DND-41 (cell line): ENCODE measurements at regions not wholly inside any gene's neighbourhood (a gene's known extent, or its start where the extent isn't known, plus 50 kb on each side); places are given as distances from the start of the nearest gene placed in this dataset.

ENCODE experiments used
- ATAC-seq: fragments of 200-7000 bp; cut with Tn5 transposase; 3 replicates; pipeline ENCODE4 v1.9.1; 2021; ENCODE audit warnings: low read depth; ENCODE audit not compliant: insufficient read depth
- DNase-seq: peaks from one replicate; pipeline ENCODE4 v3.0.0-alpha.2; 2020
- H2AFZ ChIP-seq: 2 replicates; pipeline ENCODE4 v1.6.0; 2012; ENCODE audit warnings: low read depth, low read length
- H3K27ac ChIP-seq: 2 replicates; pipeline ENCODE4 v1.5.1; 2012; ENCODE audit warnings: low read length, inconsistent platforms
- H3K27me3 ChIP-seq: fragments of 200-600 bp; sonication (generic); 2 replicates; pipeline ENCODE4 v1.6.0; 2012; ENCODE audit warnings: low read length, mild to moderate bottlenecking, inconsistent platforms; ENCODE audit not compliant: insufficient read depth, poor library complexity
- H3K36me3 ChIP-seq: 2 replicates; pipeline ENCODE4 v1.5.1; 2012; ENCODE audit warnings: low read length, inconsistent platforms; ENCODE audit not compliant: insufficient read depth
- H3K4me1 ChIP-seq: 2 replicates; pipeline ENCODE4 v1.5.1; 2012; ENCODE audit warnings: mild to moderate bottlenecking, low read length; ENCODE audit not compliant: insufficient read depth
- H3K4me2 ChIP-seq: 2 replicates; pipeline ENCODE4 v1.6.0; 2012; ENCODE audit warnings: mild to moderate bottlenecking, moderate library complexity, low read length, inconsistent platforms; ENCODE audit not compliant: insufficient read depth
- H3K4me3 ChIP-seq, 2 experiments: fragments of 200-600 bp in 1 of 2; shearing (Covaris generic) in 1 of 2; 2 replicates each; pipeline ENCODE4 v1.5.1; 2012 to 2016; ENCODE audit warnings: inconsistent platforms in 2 of 2, low read length in 2 of 2, mild to moderate bottlenecking in 2 of 2, low read depth in 1 of 2, moderate library complexity in 1 of 2
- H3K79me2 ChIP-seq: 2 replicates; pipeline ENCODE4 v1.6.0; 2012; ENCODE audit warnings: low read length, inconsistent platforms; ENCODE audit not compliant: insufficient read depth
- H3K9ac ChIP-seq: 2 replicates; pipeline ENCODE4 v1.6.0; 2012; ENCODE audit warnings: low read depth, mild to moderate bottlenecking, inconsistent platforms, low read length, moderate library complexity
- H3K9me3 ChIP-seq: 2 replicates; pipeline ENCODE4 v1.5.1; 2012; ENCODE audit warnings: low read length, moderate library complexity, mild to moderate bottlenecking, inconsistent platforms; ENCODE audit not compliant: insufficient read depth, severe bottlenecking
- H4K20me1 ChIP-seq: 2 replicates; pipeline ENCODE4 v1.6.0; 2012; ENCODE audit warnings: low read length; ENCODE audit not compliant: insufficient read depth
- CTCF ChIP-seq: IDR thresholded peaks from 2 replicates; pipeline ENCODE4 v1.5.1; 2012; ENCODE audit warnings: borderline replicate concordance, low read length, moderate library complexity, mild to moderate bottlenecking; ENCODE audit not compliant: poor library complexity, severe bottlenecking; ENCODE audit errors: extremely low read depth
- EZH2 ChIP-seq: IDR thresholded peaks from 3 replicates; pipeline ENCODE4 v1.6.1; 2012; ENCODE audit warnings: borderline replicate concordance, low read depth, mild to moderate bottlenecking, moderate library complexity, low read length, inconsistent platforms; ENCODE audit not compliant: severe bottlenecking

GRCh38 chr2:236472720-236473495 lies 96.7 kb upstream of the ACKR3 start:
- no peak for TF ChIP-seq EZH2
- TF ChIP-seq CTCF: no peak
- no peak overlapping the region for H3K4me2 ChIP-seq
- no peaks in the 10 kb centered on the region for H3K4me1 ChIP-seq
- H3K36me3 ChIP-seq: no peaks in the 10 kb centered on the region
- H3K9ac ChIP-seq: no peak overlapping the region
- H3K4me3 ChIP-seq: no peak overlapping the region
- DNase-seq (no peak), ATAC-seq (no peak)
- peaks cover 3% of the 10 kb centered on the region for H3K27me3 ChIP-seq
- H3K9me3 ChIP-seq: no peaks in the 10 kb centered on the region
- no peak overlapping the region for H3K27ac ChIP-seq
- no peak overlapping the region for H2AFZ ChIP-seq
- H4K20me1 ChIP-seq: no peaks in the 10 kb centered on the region
- H3K79me2 ChIP-seq: no peaks in the 10 kb centered on the region

GRCh38 chr2:236473691-236474090 lies 95.9 kb upstream of the ACKR3 start:
- Histone ChIP-seq H3K79me2 (no peaks in the 10 kb centered on the region), H2AFZ (no peak overlapping the region), H3K9ac (no peak overlapping the region), H3K27ac (no peak overlapping the region), H4K20me1 (no peaks in the 10 kb centered on the region), H3K4me2 (no peak overlapping the region), H3K36me3 (no peaks in the 10 kb centered on the region), H3K27me3 (peaks cover 3% of the 10 kb centered on the region), H3K4me1 (no peaks in the 10 kb centered on the region), H3K9me3 (no peaks in the 10 kb centered on the region), H3K4me3 (no peak overlapping the region)
- no peak for TF ChIP-seq CTCF
- no peak for TF ChIP-seq EZH2
- ATAC-seq (no peak), DNase-seq (no peak)

- no peak overlapping the region for H2AFZ ChIP-seq
- no peaks in the 10 kb centered on the region for H3K4me1 ChIP-seq
- no peak overlapping the region for H3K4me3 ChIP-seq
- no peaks in the 10 kb centered on the region for H3K36me3 ChIP-seq
- no peak overlapping the region for H3K9ac ChIP-seq
- no peaks in the 10 kb centered on the region for H3K79me2 ChIP-seq
- no peak overlapping the region for H3K27ac ChIP-seq
- DNase-seq: no peak
- no peaks in the 10 kb centered on the region for H4K20me1 ChIP-seq
- no peak for ATAC-seq
- peaks cover 15% of the 10 kb centered on the region for H3K9me3 ChIP-seq
- no peak for TF ChIP-seq EZH2
- TF ChIP-seq CTCF: no peak
- peaks cover 4% of the 10 kb centered on the region for H3K27me3 ChIP-seq
- H3K4me2 ChIP-seq: no peak overlapping the region
Observed at GRCh38 chr2:236479814-236480213, 89.8 kb upstream of the ACKR3 start.
